SK-N-MC (cell line): ENCODE measurements at regions not wholly inside any gene's neighbourhood (a gene's known extent, or its start where the extent isn't known, plus 50 kb on each side); places are given as distances from the start of the nearest gene placed in this dataset.

Source experiments
- EZH2 ChIP-seq: fragments of 200-600 bp; sonication (generic); IDR thresholded peaks from one replicate; pipeline ENCODE4 v1.6.1; 2017; ENCODE audit warnings: antibody characterized with exemption
- POLR2AphosphoS5 ChIP-seq: IDR thresholded peaks from 2 replicates; pipeline ENCODE4 v1.6.1; 2012; ENCODE audit warnings: mild to moderate bottlenecking, low read depth, low read length, borderline replicate concordance

- TF ChIP-seq EZH2 (no peak), POLR2AphosphoS5 (no peak)
Measured at GRCh38 chr2:106581755-106582147, 94.6 kb downstream of the CD8B2 start.
